CD4-positive, alpha-beta T cell treated with Interleukin-6 for 4 hours (primary cell): ENCODE measurements at regions not wholly inside any gene's neighbourhood (a gene's known extent, or its start where the extent isn't known, plus 50 kb on each side); places are given as distances from the start of the nearest gene placed in this dataset.

Experiments
- DNase-seq: peaks from one replicate; pipeline ENCODE4 v3.0.0-alpha.2; 2020; ENCODE audit warnings: mixed read lengths

GRCh38 chr2:4618630-4619228, 915.4 kb downstream of the DCDC2C start:
- no peak for DNase-seq

DNA sequence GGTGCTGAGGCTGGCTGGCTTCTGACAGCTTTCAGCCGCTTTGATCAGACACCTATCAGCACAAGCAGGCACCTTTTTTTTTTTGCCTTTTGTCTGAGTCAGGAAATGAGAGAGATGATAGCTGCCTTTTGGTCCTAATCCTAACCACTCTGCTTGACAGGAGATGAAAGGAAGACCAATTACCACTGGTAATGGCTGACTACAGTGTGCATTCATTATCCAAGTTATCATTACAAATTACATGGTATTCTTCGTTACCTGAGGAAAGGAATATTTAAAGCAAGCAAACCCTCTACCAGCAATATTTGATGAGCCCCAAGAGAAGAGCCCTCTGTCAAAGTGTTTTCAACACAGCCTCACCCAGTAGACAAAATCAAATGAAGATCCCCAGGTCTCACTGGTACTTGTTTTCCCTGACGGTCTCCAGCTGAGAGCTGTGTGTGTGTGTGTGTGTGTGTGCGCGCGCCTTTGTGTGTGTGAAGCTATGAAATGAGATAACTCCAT, 925.7 kb downstream of the DCDC2C start:
- DNase-seq = no peak

DNA sequence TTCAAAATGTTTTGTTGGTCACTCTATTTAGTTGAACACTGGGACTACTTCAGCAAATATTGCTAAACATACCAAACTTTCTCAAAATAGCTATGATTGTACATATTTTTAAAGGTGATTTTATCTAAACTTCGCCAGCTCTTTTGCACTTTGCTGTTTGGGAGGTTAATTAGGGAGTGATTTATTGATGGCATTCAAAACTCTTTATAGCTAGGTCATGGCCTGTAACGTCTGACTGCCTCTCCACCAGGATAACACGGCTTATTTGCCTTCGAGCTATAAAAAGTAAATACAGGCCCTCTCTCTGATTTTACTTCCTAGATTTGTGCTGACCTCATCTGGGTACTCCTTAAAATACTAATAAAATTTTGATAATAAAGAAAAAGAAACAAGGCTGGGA, 931.9 kb downstream of the DCDC2C start:
- no peak for DNase-seq

DNA sequence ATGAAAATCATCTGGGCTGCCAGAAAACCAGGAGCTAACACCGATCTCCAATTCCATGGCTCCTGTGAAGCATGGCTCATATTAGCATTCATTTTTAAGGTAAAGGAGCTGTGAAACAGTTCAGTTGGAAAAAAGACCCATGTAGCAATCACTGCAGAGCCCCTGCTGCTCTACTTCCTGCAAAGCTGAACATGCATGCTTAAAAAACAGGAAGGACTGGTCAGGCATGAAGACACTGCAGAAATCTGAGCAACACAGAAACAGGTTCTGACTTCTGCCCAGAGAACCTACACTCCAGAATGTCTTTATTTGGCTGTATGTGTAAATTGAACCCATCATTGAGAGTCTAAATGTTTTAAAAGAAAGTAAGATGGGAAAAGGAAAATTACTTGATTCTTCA, 950.6 kb downstream of the DCDC2C start:
- DNase-seq = no peak

DNA sequence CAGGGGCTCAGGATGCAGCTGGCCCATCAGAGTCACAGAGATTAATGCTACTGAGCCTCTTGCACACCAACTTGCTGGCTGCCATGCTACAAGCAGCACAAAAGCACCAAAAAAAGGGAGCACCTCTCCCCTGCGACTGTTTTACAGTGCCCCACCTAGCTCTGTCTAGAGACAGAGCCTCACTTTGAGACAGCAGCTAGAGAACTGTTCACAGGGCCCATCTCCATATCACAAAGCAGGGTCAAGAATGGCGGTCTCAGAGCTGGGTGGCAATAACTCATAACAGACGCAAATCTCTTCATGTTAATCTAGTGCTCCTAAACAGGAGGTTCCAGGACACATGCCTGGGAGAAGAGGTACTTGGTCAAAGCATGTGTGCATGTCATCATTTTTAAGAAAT, 953.0 kb downstream of the DCDC2C start:
- no peak for DNase-seq

- no peak for DNase-seq
Observed at GRCh38 chr2:4662161-4662779, 958.9 kb downstream of the DCDC2C start.

DNA sequence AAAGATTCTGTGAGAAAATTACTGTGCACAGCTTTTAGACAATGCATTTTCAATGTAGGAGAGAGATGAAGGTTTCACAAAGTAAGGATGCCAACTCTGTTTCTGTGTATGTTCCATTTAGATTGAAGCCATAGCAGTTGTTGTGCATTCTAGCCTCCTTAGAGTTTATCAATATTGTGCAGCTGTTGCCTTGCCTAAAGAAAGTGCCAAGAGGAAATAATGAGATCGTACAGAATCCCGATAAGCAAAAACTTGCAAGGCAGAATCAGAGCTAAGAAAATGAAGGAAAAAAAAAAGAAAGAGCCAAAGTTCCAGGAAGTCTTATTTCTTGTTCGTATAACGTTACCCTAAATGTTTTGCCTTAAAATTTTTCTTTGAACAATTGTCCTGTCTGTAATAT, 965.0 kb downstream of the DCDC2C start:
- no peak for DNase-seq

- no peak for DNase-seq
Observed at GRCh38 chr2:4670331-4670730, 967.0 kb downstream of the DCDC2C start.

- no peak for DNase-seq
Observed at GRCh38 chr2:4673025-4673489, 969.7 kb downstream of the DCDC2C start.

- DNase-seq = peak; percentile 20
Observed at GRCh38 chr2:4674007-4674406, 970.6 kb downstream of the DCDC2C start.

DNA sequence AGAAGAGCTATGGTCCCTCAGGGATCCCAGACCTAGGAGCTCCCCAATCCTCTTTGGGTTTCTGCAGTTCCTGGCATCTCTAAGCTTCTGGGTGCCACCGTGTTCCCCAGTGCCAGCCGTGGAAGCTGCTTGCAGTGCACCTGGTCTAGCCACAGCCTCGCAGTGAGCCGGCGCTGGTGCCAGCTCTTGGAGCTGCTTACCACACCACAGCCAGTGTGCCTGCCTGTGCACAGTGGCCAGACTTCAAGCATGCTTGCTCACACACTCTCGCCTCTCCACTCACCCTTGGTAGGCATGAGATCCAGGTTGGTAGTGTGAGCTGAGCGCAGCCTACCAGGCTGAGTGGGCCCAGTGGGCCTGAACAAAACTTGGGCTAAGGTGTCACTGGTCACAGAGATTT, 971.9 kb downstream of the DCDC2C start:
- no peak for DNase-seq

- DNase-seq = no peak
Observed at GRCh38 chr2:4678927-4679326, 975.6 kb downstream of the DCDC2C start.

DNA sequence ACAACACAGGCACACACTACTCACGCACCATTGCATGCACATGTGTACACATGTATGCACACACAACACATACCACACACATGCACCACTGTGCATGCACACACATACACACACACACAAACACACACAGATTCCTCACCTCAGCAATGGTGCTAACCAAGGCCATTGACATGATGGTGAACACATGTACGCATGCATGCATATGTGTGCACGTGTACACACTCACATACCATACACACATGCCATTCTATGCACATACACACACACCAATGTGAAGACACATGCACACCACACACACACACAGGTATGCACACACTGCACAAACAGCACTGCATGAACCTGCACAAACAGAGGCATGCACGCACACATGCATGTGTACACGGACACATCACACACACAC, 976.0 kb downstream of the DCDC2C start:
- no peak for DNase-seq

GRCh38 chr2:4684921-4685320, 981.5 kb downstream of the DCDC2C start:
- DNase-seq = no peak

- DNase-seq = no peak
Observed at GRCh38 chr2:4690913-4691312, 987.5 kb downstream of the DCDC2C start.

- no peak for DNase-seq
Observed at GRCh38 chr2:4693266-4693665, 989.9 kb downstream of the DCDC2C start.

- no peak for DNase-seq
Observed at GRCh38 chr2:4695281-4695861, 992.0 kb downstream of the DCDC2C start.

GRCh38 chr2:4715065-4715464, 977.1 kb upstream of the SOX11 start:
- no peak for DNase-seq

- no peak for DNase-seq
Observed at GRCh38 chr2:4718777-4719176, 973.4 kb upstream of the SOX11 start.

- no peak for DNase-seq
Observed at GRCh38 chr2:4725618-4726017, 966.6 kb upstream of the SOX11 start.

GRCh38 chr2:4732560-4732959, 959.6 kb upstream of the SOX11 start:
- DNase-seq = no peak

- DNase-seq = no peak
Observed at GRCh38 chr2:4745056-4745991, 946.9 kb upstream of the SOX11 start.

GRCh38 chr2:4753721-4754120, 938.5 kb upstream of the SOX11 start:
- no peak for DNase-seq
